ENCODE measurements at regions not wholly inside any gene's neighbourhood (a gene's known extent, or its start where the extent isn't known, plus 50 kb on each side); places are given as distances from the start of the nearest gene placed in this dataset.

DNA sequence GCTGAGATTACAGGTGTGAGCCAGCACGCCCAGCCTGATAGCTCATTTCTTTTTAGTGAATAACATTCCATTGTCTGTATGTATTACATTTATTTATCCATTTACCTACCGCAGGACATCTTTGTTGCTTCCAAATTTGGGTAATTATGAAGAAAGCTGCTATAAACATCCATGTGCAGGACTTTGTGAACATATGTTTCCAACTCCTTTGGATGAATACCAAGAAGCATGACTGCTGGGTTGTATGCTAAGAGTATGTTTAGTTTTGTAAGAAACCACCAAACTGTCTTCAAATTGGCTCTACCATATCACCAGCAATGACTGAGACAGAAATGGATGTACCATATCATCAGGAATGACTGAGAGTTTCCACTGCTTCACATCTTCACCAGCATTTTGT, 200.2 kb upstream of the TMEM196 start (continued):
- TF ChIP-seq, protein P1, sequence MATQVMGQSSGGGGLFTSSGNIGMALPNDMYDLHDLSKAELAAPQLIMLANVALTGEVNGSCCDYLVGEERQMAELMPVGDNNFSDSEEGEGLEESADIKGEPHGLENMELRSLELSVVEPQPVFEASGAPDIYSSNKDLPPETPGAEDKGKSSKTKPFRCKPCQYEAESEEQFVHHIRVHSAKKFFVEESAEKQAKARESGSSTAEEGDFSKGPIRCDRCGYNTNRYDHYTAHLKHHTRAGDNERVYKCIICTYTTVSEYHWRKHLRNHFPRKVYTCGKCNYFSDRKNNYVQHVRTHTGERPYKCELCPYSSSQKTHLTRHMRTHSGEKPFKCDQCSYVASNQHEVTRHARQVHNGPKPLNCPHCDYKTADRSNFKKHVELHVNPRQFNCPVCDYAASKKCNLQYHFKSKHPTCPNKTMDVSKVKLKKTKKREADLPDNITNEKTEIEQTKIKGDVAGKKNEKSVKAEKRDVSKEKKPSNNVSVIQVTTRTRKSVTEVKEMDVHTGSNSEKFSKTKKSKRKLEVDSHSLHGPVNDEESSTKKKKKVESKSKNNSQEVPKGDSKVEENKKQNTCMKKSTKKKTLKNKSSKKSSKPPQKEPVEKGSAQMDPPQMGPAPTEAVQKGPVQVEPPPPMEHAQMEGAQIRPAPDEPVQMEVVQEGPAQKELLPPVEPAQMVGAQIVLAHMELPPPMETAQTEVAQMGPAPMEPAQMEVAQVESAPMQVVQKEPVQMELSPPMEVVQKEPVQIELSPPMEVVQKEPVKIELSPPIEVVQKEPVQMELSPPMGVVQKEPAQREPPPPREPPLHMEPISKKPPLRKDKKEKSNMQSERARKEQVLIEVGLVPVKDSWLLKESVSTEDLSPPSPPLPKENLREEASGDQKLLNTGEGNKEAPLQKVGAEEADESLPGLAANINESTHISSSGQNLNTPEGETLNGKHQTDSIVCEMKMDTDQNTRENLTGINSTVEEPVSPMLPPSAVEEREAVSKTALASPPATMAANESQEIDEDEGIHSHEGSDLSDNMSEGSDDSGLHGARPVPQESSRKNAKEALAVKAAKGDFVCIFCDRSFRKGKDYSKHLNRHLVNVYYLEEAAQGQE (IDR thresholded peaks at IDR 0.05; ENCODE audit: borderline replicate concordance): no peak
- TF ChIP-seq POLR2AphosphoS5 (IDR thresholded peaks at IDR 0.05) (no peak), TAF1 (IDR thresholded peaks at IDR 0.05; ENCODE audit: low read depth) (no peak)

DNA sequence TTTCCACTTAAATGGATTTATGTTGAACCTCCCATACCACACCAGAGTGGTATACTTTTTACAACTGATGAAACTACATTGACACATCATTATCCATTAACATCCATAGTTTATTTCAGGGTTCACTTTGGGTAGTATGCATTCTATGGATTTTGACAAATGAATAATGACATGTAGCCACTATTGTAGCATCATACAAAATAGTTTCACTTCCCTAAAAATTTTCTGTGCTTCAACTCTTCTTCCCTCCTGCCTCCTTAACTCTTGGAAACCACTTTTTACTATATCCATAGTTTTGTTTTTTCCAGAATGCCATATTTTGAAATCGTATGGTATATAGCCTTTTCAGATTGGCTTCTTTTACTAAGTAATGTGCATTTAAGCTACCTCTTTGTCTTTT, 199.5 kb upstream of the TMEM196 start:
- Histone ChIP-seq H2AFZ (ENCODE audit: low read depth, low read length) (no peak overlapping the region), H3K4me3 (ENCODE audit: low read length) (no peak overlapping the region), H3K4me2 (ENCODE audit: low read length) (no peak overlapping the region), H3K9me3 (ENCODE audit: low read length) (no peaks in the 10 kb centered on the region), H3K9ac (ENCODE audit: low read length) (no peak overlapping the region), H3K9me2 (ENCODE audit: insufficient read depth, low read length) (no peaks in the 10 kb centered on the region), H3K79me2 (replicated peaks; ENCODE audit: insufficient read depth, low read length) (no peaks in the 10 kb centered on the region), H4K20me1 (ENCODE audit: insufficient read depth) (no peaks in the 10 kb centered on the region), H3K36me3 (ENCODE audit: insufficient read depth, low read length) (no peaks in the 10 kb centered on the region), H3F3A (ENCODE audit: insufficient read depth, low read length, poor library complexity, severe bottlenecking) (no peaks in the 10 kb centered on the region), H3K27ac (ENCODE audit: low read length) (no peak overlapping the region), H3K27me3 (ENCODE audit: insufficient read depth, low read depth, low read length) (no peaks in the 10 kb centered on the region)
- TF ChIP-seq, protein P1 (IDR thresholded peaks at IDR 0.05; ENCODE audit: borderline replicate concordance): no peak
- TF ChIP-seq TAF1 (IDR thresholded peaks at IDR 0.05; ENCODE audit: low read depth): no peak
- no peak for TF ChIP-seq POLR2AphosphoS5 (IDR thresholded peaks at IDR 0.05)
- TF ChIP-seq MXI1 (conservative IDR thresholded peaks at IDR 0.05; ENCODE audit: poor library complexity, severe bottlenecking): no peak
- no peak for TF ChIP-seq SMC3 (conservative IDR thresholded peaks at IDR 0.05; ENCODE audit: poor library complexity)
- no peak for TF ChIP-seq EP300 (conservative IDR thresholded peaks at IDR 0.05; ENCODE audit: poor library complexity, severe bottlenecking)
- TF ChIP-seq EZH2 (IDR thresholded peaks at IDR 0.05; ENCODE audit: borderline replicate concordance, insufficient read depth, low read length, poor library complexity, severe bottlenecking): no peak
- TF ChIP-seq RAD21 (conservative IDR thresholded peaks at IDR 0.05): no peak
- TF ChIP-seq, protein P2, sequence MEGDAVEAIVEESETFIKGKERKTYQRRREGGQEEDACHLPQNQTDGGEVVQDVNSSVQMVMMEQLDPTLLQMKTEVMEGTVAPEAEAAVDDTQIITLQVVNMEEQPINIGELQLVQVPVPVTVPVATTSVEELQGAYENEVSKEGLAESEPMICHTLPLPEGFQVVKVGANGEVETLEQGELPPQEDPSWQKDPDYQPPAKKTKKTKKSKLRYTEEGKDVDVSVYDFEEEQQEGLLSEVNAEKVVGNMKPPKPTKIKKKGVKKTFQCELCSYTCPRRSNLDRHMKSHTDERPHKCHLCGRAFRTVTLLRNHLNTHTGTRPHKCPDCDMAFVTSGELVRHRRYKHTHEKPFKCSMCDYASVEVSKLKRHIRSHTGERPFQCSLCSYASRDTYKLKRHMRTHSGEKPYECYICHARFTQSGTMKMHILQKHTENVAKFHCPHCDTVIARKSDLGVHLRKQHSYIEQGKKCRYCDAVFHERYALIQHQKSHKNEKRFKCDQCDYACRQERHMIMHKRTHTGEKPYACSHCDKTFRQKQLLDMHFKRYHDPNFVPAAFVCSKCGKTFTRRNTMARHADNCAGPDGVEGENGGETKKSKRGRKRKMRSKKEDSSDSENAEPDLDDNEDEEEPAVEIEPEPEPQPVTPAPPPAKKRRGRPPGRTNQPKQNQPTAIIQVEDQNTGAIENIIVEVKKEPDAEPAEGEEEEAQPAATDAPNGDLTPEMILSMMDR (IDR thresholded peaks at IDR 0.05; ENCODE audit: poor library complexity, severe bottlenecking): no peak

All from neural cell (in vitro differentiated cells).